PC-3 (cell line): ENCODE measurements at regions not wholly inside any gene's neighbourhood (a gene's known extent, or its start where the extent isn't known, plus 50 kb on each side); places are given as distances from the start of the nearest gene placed in this dataset.

Source experiments
- ATAC-seq: fragments of 200-7000 bp; cut with Tn5 transposase; 2 replicates; pipeline ENCODE4 v1.9.1; 2020; ENCODE audit warnings: mild to moderate bottlenecking, moderate library complexity
- BruUV-seq: library from RNA; stranded (reverse); fragments of 400-500 nt; replicated peaks from 2 replicates; lab custom pipeline; 2021; lab: Mats Ljungman, UMichigan
- CTCF ChIA-PET: fragments of 300-600 bp; sonication (Branson Sonifier 250); formaldehyde crosslinking; loops from one replicate; lab custom pipeline; 2022; ENCODE audit warnings: antibody characterized with exemption; lab: Charles Lee
- POLR2A ChIA-PET: fragments of 300-600 bp; sonication (Branson Sonifier 250); formaldehyde crosslinking; loops from one replicate; lab custom pipeline; 2022; ENCODE audit warnings: antibody characterized with exemption; ENCODE audit not compliant: unreplicated experiment; lab: Charles Lee
- DNase-seq: peaks from one replicate; pipeline ENCODE4 v3.0.0-alpha.2; 2015
- H2AFZ ChIP-seq: fragments of 300-600 bp; sonication (generic); 2 replicates; pipeline ENCODE4 v1.6.0; 2016; ENCODE audit warnings: antibody characterized with exemption, low read length
- H3F3A ChIP-seq: fragments of 300-600 bp; sonication (generic); one replicate; pipeline ENCODE4 v1.6.0; 2017; ENCODE audit warnings: antibody characterized with exemption, low read length, control low read depth, mild to moderate bottlenecking; ENCODE audit not compliant: unreplicated experiment
- H3K27ac ChIP-seq: fragments of 300-600 bp; sonication (generic); 2 replicates; pipeline ENCODE4 v1.5.1; 2016; ENCODE audit warnings: mild to moderate bottlenecking, low read length
- H3K27me3 ChIP-seq: fragments of 300-600 bp; sonication (generic); 2 replicates; pipeline ENCODE4 v1.6.1; 2016; ENCODE audit warnings: low read length, mixed read lengths
- H3K36me3 ChIP-seq: fragments of 300-600 bp; sonication (generic); 2 replicates; pipeline ENCODE4 v1.6.1; 2016; ENCODE audit warnings: low read depth, mixed run types, low read length, mixed read lengths
- H3K4me1 ChIP-seq: fragments of 300-600 bp; sonication (generic); 2 replicates; pipeline ENCODE4 v1.5.1; 2016; ENCODE audit warnings: low read length; ENCODE audit not compliant: insufficient read depth
- H3K4me2 ChIP-seq: fragments of 300-600 bp; sonication (generic); 2 replicates; pipeline ENCODE4 v1.6.0; 2016; ENCODE audit warnings: low read length
- H3K4me3 ChIP-seq: fragments of 300-600 bp; sonication (generic); 2 replicates; pipeline ENCODE4 v1.5.1; 2016; ENCODE audit warnings: mild to moderate bottlenecking, low read length, mixed read lengths
- H3K79me2 ChIP-seq: fragments of 300-600 bp; sonication (generic); 2 replicates; pipeline ENCODE4 v1.6.1; 2017; ENCODE audit warnings: low read length, mixed read lengths
- H3K9ac ChIP-seq: fragments of 300-600 bp; sonication (generic); 2 replicates; pipeline ENCODE4 v1.6.0; 2016; ENCODE audit warnings: mild to moderate bottlenecking, low read length
- H3K9me2 ChIP-seq: fragments of 300-600 bp; sonication (generic); replicated peaks from 2 replicates; pipeline ENCODE4 v1.6.1; 2016; ENCODE audit warnings: mixed run types, low read length, mixed read lengths
- H3K9me3 ChIP-seq: fragments of 300-600 bp; sonication (generic); 2 replicates; pipeline ENCODE4 v1.6.1; 2016; ENCODE audit warnings: low read length, mixed read lengths
- H4K20me1 ChIP-seq: fragments of 300-600 bp; sonication (generic); 2 replicates; pipeline ENCODE4 v1.6.1; 2016; ENCODE audit warnings: low read length, mixed read lengths
- EZH2 ChIP-seq: fragments of 300-600 bp; sonication (generic); IDR thresholded peaks from one replicate; pipeline ENCODE4 v1.6.1; 2017; ENCODE audit warnings: antibody characterized with exemption, mild to moderate bottlenecking, low read length; ENCODE audit not compliant: unreplicated experiment
- EZH2phosphoT487 ChIP-seq: fragments of 300-600 bp; sonication (generic); IDR thresholded peaks from 2 replicates; pipeline ENCODE4 v1.6.1; 2018; ENCODE audit warnings: mild to moderate bottlenecking, antibody characterized with exemption, low read length, borderline replicate concordance
- intact Hi-C: fragments of 100-400 bp; cut with micrococcal nuclease; formaldehyde crosslinking; loops from 2 replicates; pipeline ENCODE4 v1.9.0; 2023
- TF ChIP-seq, protein P1 (sequence below): fragments of 300-600 bp; sonication (generic); conservative IDR thresholded peaks from 2 replicates; pipeline ENCODE4 v1.5.1; 2017; ENCODE audit warnings: antibody characterized with exemption, low read depth, mild to moderate bottlenecking, low read length

DNA sequence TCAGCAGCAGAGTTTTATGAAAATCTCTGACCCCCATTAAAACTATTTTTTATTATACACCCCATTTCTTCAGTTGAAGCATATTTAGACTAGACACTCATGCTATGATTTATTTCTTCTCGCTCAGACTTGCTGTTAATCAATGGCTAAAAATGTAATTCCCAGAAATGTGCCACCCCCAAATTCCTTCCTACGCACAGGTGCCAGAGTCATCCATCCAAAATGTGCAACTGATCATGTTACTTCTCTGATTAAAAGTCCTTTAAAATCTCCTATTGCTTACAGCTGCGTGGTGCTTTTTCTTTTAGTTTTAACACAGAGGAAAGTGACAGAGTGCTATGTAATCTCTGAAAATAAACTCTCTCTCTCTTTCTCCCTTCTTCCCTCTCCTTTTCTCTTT, 954.4 kb downstream of the NCAM2 start:
- no peak overlapping the region for H2AFZ ChIP-seq
- H3K27ac ChIP-seq: no peak overlapping the region
- no peaks in the 10 kb centered on the region for H3F3A ChIP-seq
- H3K4me1 ChIP-seq: no peaks in the 10 kb centered on the region
- DNase-seq (no peak), ATAC-seq (no peak)
- TF ChIP-seq, protein P1, sequence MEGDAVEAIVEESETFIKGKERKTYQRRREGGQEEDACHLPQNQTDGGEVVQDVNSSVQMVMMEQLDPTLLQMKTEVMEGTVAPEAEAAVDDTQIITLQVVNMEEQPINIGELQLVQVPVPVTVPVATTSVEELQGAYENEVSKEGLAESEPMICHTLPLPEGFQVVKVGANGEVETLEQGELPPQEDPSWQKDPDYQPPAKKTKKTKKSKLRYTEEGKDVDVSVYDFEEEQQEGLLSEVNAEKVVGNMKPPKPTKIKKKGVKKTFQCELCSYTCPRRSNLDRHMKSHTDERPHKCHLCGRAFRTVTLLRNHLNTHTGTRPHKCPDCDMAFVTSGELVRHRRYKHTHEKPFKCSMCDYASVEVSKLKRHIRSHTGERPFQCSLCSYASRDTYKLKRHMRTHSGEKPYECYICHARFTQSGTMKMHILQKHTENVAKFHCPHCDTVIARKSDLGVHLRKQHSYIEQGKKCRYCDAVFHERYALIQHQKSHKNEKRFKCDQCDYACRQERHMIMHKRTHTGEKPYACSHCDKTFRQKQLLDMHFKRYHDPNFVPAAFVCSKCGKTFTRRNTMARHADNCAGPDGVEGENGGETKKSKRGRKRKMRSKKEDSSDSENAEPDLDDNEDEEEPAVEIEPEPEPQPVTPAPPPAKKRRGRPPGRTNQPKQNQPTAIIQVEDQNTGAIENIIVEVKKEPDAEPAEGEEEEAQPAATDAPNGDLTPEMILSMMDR: no peak
- TF ChIP-seq EZH2 (no peak), EZH2phosphoT487 (no peak)
- H3K36me3 ChIP-seq: no peaks in the 10 kb centered on the region
- intact Hi-C loops: no loop called here
- H3K9ac ChIP-seq: no peak overlapping the region
- 0 out of 2 replicates have a peak, but pooled peaks cover 8% of the 10 kb centered on the region for H3K9me3 ChIP-seq
- no peaks in the 10 kb centered on the region for H4K20me1 ChIP-seq
- no peaks in the 10 kb centered on the region for H3K9me2 ChIP-seq
- H3K79me2 ChIP-seq: no peaks in the 10 kb centered on the region
- H3K4me3 ChIP-seq: no peak overlapping the region
- no TSS peak for BruUV-seq
- no peak overlapping the region for H3K4me2 ChIP-seq
- ChIA-PET POLR2A (no interaction called here), CTCF (no interaction called here)
- H3K27me3 ChIP-seq: no peaks in the 10 kb centered on the region

DNA sequence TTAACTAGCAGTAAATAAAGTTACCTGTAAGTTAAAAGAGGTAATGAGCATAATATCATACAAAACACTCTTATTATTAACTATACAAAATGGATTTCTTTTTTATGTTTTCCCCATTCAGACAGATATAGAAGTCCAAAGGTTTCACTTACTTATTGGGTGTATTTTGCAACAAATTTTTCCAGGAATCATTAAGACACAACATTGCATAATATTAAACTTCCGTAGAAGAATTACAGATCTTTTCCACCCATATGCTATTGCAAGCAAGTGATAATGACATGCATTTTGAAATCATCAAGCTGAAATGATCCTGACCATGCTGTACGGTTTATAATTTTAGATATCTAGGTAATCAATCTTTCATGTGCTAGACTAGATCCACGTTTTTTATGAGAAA, 957.0 kb downstream of the NCAM2 start:
- no peak for ATAC-seq
- H3K4me3 ChIP-seq: no peak overlapping the region
- H3K9me3 ChIP-seq: 0 out of 2 replicates have a peak, but pooled peaks cover 5% of the 10 kb centered on the region
- no peak overlapping the region for H3K9ac ChIP-seq
- intact Hi-C loops: no loop called here
- no peak overlapping the region for H2AFZ ChIP-seq
- no peak overlapping the region for H3K4me2 ChIP-seq
- ChIA-PET CTCF (no interaction called here), POLR2A (no interaction called here)
- no peaks in the 10 kb centered on the region for H4K20me1 ChIP-seq
- H3F3A ChIP-seq: no peaks in the 10 kb centered on the region
- no peaks in the 10 kb centered on the region for H3K4me1 ChIP-seq
- TF ChIP-seq EZH2phosphoT487 (no peak), EZH2 (no peak)
- TF ChIP-seq, protein P1: no peak
- H3K27ac ChIP-seq: no peak overlapping the region
- no TSS peak for BruUV-seq
- no peak for DNase-seq
- H3K9me2 ChIP-seq: no peaks in the 10 kb centered on the region
- no peaks in the 10 kb centered on the region for H3K27me3 ChIP-seq
- no peaks in the 10 kb centered on the region for H3K79me2 ChIP-seq
- H3K36me3 ChIP-seq: no peaks in the 10 kb centered on the region

DNA sequence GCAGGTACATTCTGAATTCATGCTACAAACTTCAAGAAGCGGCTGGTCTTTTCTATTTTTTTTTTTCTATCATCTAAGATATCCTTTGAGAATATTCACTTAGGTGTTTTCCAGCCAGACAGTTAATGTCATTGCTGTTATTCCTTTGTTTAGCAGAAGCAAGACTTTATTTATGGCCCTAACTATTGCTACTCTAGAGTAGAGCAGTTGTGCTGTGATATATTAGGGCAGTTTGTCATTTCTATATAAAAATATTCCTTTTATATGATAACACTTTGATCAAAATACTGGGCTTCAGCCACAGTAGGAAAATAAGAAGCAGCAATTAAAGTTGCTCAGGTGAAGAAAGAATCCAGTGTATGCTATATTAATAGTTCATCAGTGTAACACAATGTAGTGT, 959.3 kb downstream of the NCAM2 start:
- Histone ChIP-seq H2AFZ (no peak overlapping the region), H3K4me1 (no peaks in the 10 kb centered on the region), H3K79me2 (no peaks in the 10 kb centered on the region), H3K27ac (no peak overlapping the region), H3K36me3 (no peaks in the 10 kb centered on the region), H3K9me2 (no peaks in the 10 kb centered on the region), H4K20me1 (no peaks in the 10 kb centered on the region), H3K4me3 (no peak overlapping the region), H3F3A (no peaks in the 10 kb centered on the region), H3K9ac (no peak overlapping the region), H3K9me3 (0 out of 2 replicates have a peak, but pooled peaks cover 3% of the 10 kb centered on the region), H3K27me3 (no peaks in the 10 kb centered on the region), H3K4me2 (no peak overlapping the region)
- DNase-seq (no peak), ATAC-seq (no peak)
- TF ChIP-seq EZH2phosphoT487 (no peak), EZH2 (no peak)
- TF ChIP-seq, protein P1: no peak
- BruUV-seq: no TSS peak
- intact Hi-C loops: no loop called here
- CTCF ChIA-PET: no interaction called here
- POLR2A ChIA-PET: no interaction called here
